ENCODE measurements at regions not wholly inside any gene's neighbourhood (a gene's known extent, or its start where the extent isn't known, plus 50 kb on each side); places are given as distances from the start of the nearest gene placed in this dataset.
"Not testable (repeated sequence)": the region's sequence is repeated elsewhere in the genome, so short reads cannot be mapped to it uniquely, and the experiment has no call there.

- dilution Hi-C loops (cut with MboI; ENCODE audit: extremely low pct_ligation_motif_present, low sequenced_read_pairs): no loop called here
- DNase-seq (ENCODE audit: low read depth, low spot score) (no peak), FAIRE-seq (no peak)
- H3K9me3 ChIP-seq (replicated peaks; ENCODE audit: control insufficient read depth, insufficient read depth, low read length): no peaks in the 10 kb centered on the region
- POLR2A ChIA-PET: no interaction called here
- H2AFZ ChIP-seq (ENCODE audit: low read depth, low read length): no peak overlapping the region
- H3K36me3 ChIP-seq (ENCODE audit: control insufficient read depth in 2 of 2, extremely low read depth in 1 of 2, insufficient read depth in 2 of 2, low read length in 2 of 2): no peaks in the 10 kb centered on the region
- H3K27ac ChIP-seq (ENCODE audit: insufficient read depth, low read depth, low read length): no peak overlapping the region
- H3K27me3 ChIP-seq (ENCODE audit: control insufficient read depth in 2 of 2, insufficient read depth in 2 of 2, low read length in 2 of 2): no peaks in the 10 kb centered on the region
- H3K9me1 ChIP-seq (replicated peaks; ENCODE audit: control insufficient read depth, extremely low read depth, insufficient read depth, low read length): no peaks in the 10 kb centered on the region
- CTCF ChIA-PET: no interaction called here
- no peak overlapping the region for H3K4me2 ChIP-seq (ENCODE audit: insufficient read depth, low read length)
- H3K4me1 ChIP-seq (ENCODE audit: control insufficient read depth, extremely low read depth, insufficient read depth, low read length): no peaks in the 10 kb centered on the region
- no TSS peak for BruUV-seq (replicated peaks)
- H3K9ac ChIP-seq (replicated peaks; ENCODE audit: extremely low read depth, insufficient read depth, low read length): no peak overlapping the region
- no peak overlapping the region for H3K4me3 ChIP-seq (replicated peaks in 1 of 3; ENCODE audit: insufficient read depth in 1 of 3, low read depth in 1 of 3, low read length in 3 of 3)
- intact Hi-C loops (cut with micrococcal nuclease): no loop called here
- H4K20me1 ChIP-seq (replicated peaks; ENCODE audit: control insufficient read depth, extremely low read depth, insufficient read depth, low read length): no peaks in the 10 kb centered on the region
- TF ChIP-seq MYC (IDR thresholded peaks at IDR 0.05; ENCODE audit: low read depth, low read length) (no peak), POLR2AphosphoS5 (IDR thresholded peaks at IDR 0.05; ENCODE audit: insufficient read depth, low read depth, low read length) (no peak)
- no peaks in the 10 kb centered on the region for H3K79me2 ChIP-seq (ENCODE audit: control insufficient read depth, insufficient read depth, low read length)
Observed at GRCh38 chr6:7021301-7021700, 86.5 kb upstream of the RREB1 start.

GRCh38 chr6:7025861-7026260 is 81.9 kb upstream of the RREB1 start:
- H3K9me1 ChIP-seq (replicated peaks; ENCODE audit: control insufficient read depth, extremely low read depth, insufficient read depth, low read length): no peaks in the 10 kb centered on the region
- no peak overlapping the region for H3K27ac ChIP-seq (ENCODE audit: insufficient read depth, low read depth, low read length)
- no peaks in the 10 kb centered on the region for H3K79me2 ChIP-seq (ENCODE audit: control insufficient read depth, insufficient read depth, low read length)
- no peaks in the 10 kb centered on the region for H4K20me1 ChIP-seq (replicated peaks; ENCODE audit: control insufficient read depth, extremely low read depth, insufficient read depth, low read length)
- no TSS peak for BruUV-seq (replicated peaks)
- ChIA-PET CTCF (no interaction called here), POLR2A (no interaction called here)
- no peak for DNase-seq (ENCODE audit: low read depth, low spot score)
- TF ChIP-seq FOS (IDR thresholded peaks at IDR 0.05; ENCODE audit: borderline replicate concordance, insufficient read depth, low read length): no peak
- no peak for TF ChIP-seq CTCF (IDR thresholded peaks at IDR 0.05; ENCODE audit: extremely low read depth in 1 of 2, insufficient read depth in 1 of 2, low read depth in 1 of 2, low read length in 2 of 2)
- no peak for TF ChIP-seq EZH2 (IDR thresholded peaks at IDR 0.05; ENCODE audit: borderline replicate concordance, low read depth, low read length, severe bottlenecking)
- TF ChIP-seq POLR2A (IDR thresholded peaks at IDR 0.05; ENCODE audit: low read depth, low read length): no peak
- TF ChIP-seq JUN (IDR thresholded peaks at IDR 0.05; ENCODE audit: borderline replicate concordance, insufficient read depth, insufficient read length, low read depth): no peak
- TF ChIP-seq MYC (IDR thresholded peaks at IDR 0.05; ENCODE audit: low read depth, low read length): no peak
- no peak for TF ChIP-seq POLR2AphosphoS5 (IDR thresholded peaks at IDR 0.05; ENCODE audit: insufficient read depth, low read depth, low read length)
- TF ChIP-seq GATA2 (IDR thresholded peaks at IDR 0.05; ENCODE audit: insufficient read depth, insufficient read length, low read depth, low read length): no peak
- TF ChIP-seq MAX (IDR thresholded peaks at IDR 0.05; ENCODE audit: insufficient read depth, insufficient read length): no peak
- no peak overlapping the region for H3K4me3 ChIP-seq (replicated peaks in 1 of 3; ENCODE audit: insufficient read depth in 1 of 3, low read depth in 1 of 3, low read length in 3 of 3)
- no peak overlapping the region for H3K4me2 ChIP-seq (ENCODE audit: insufficient read depth, low read length)
- FAIRE-seq: no peak
- no peaks in the 10 kb centered on the region for H3K4me1 ChIP-seq (ENCODE audit: control insufficient read depth, extremely low read depth, insufficient read depth, low read length)
- dilution Hi-C loops (cut with MboI; ENCODE audit: extremely low pct_ligation_motif_present, low sequenced_read_pairs): no loop called here
- intact Hi-C loops (cut with micrococcal nuclease): no loop called here
- no peaks in the 10 kb centered on the region for H3K36me3 ChIP-seq (ENCODE audit: control insufficient read depth in 2 of 2, extremely low read depth in 1 of 2, insufficient read depth in 2 of 2, low read length in 2 of 2)
- no peak overlapping the region for H3K9ac ChIP-seq (replicated peaks; ENCODE audit: extremely low read depth, insufficient read depth, low read length)
- H3K9me3 ChIP-seq (replicated peaks; ENCODE audit: control insufficient read depth, insufficient read depth, low read length): no peaks in the 10 kb centered on the region
- H2AFZ ChIP-seq (ENCODE audit: low read depth, low read length): no peak overlapping the region
- H3K27me3 ChIP-seq (ENCODE audit: control insufficient read depth in 2 of 2, insufficient read depth in 2 of 2, low read length in 2 of 2): no peaks in the 10 kb centered on the region

- H3K4me2 ChIP-seq (ENCODE audit: insufficient read depth, low read length); POLR2A ChIA-PET; H3K36me3 ChIP-seq (ENCODE audit: control insufficient read depth in 2 of 2, extremely low read depth in 1 of 2, insufficient read depth in 2 of 2, low read length in 2 of 2); dilution Hi-C loops (cut with MboI; ENCODE audit: extremely low pct_ligation_motif_present, low sequenced_read_pairs); DNase-seq (ENCODE audit: low read depth, low spot score); CTCF ChIA-PET; H3K9me1 ChIP-seq (replicated peaks; ENCODE audit: control insufficient read depth, extremely low read depth, insufficient read depth, low read length); H3K27me3 ChIP-seq (ENCODE audit: control insufficient read depth in 2 of 2, insufficient read depth in 2 of 2, low read length in 2 of 2); intact Hi-C loops (cut with micrococcal nuclease); H2AFZ ChIP-seq (ENCODE audit: low read depth, low read length); H3K9ac ChIP-seq (replicated peaks; ENCODE audit: extremely low read depth, insufficient read depth, low read length); BruUV-seq (replicated peaks); H4K20me1 ChIP-seq (replicated peaks; ENCODE audit: control insufficient read depth, extremely low read depth, insufficient read depth, low read length); H3K79me2 ChIP-seq (ENCODE audit: control insufficient read depth, insufficient read depth, low read length); H3K4me3 ChIP-seq (replicated peaks in 1 of 3; ENCODE audit: insufficient read depth in 1 of 3, low read depth in 1 of 3, low read length in 3 of 3); H3K9me3 ChIP-seq (replicated peaks; ENCODE audit: control insufficient read depth, insufficient read depth, low read length); H3K27ac ChIP-seq (ENCODE audit: insufficient read depth, low read depth, low read length); FAIRE-seq; H3K4me1 ChIP-seq (ENCODE audit: control insufficient read depth, extremely low read depth, insufficient read depth, low read length): not testable (repeated sequence)
Observed at GRCh38 chr6:7028963-7029362, 78.8 kb upstream of the RREB1 start.
